OCI-LY7 (cell line): ENCODE measurements at regions not wholly inside any gene's neighbourhood (a gene's known extent, or its start where the extent isn't known, plus 50 kb on each side); places are given as distances from the start of the nearest gene placed in this dataset.

Source experiments
- BruUV-seq: library from RNA; stranded (reverse); fragments of 400-500 nt; replicated peaks from 2 replicates; lab custom pipeline; 2021; lab: Mats Ljungman, UMichigan
- CTCF ChIA-PET: fragments of 300-600 bp; sonication (Branson Sonifier 250); formaldehyde crosslinking; loops from one replicate; lab custom pipeline; 2022; ENCODE audit warnings: antibody characterized with exemption; ENCODE audit not compliant: unreplicated experiment; lab: Charles Lee
- POLR2A ChIA-PET: fragments of 300-600 bp; sonication (Branson Sonifier 250); formaldehyde crosslinking; loops from one replicate; lab custom pipeline; 2022; ENCODE audit warnings: antibody characterized with exemption; lab: Charles Lee
- DNase-seq: peaks from one replicate; pipeline ENCODE4 v3.0.0-alpha.2; 2015; ENCODE audit warnings: low spot score
- H2AFZ ChIP-seq: fragments of 200-600 bp; sonication (generic), shearing (Covaris generic); 2 replicates; pipeline ENCODE4 v1.6.1; 2014; ENCODE audit warnings: mild to moderate bottlenecking, antibody characterized with exemption, low read length, moderate library complexity
- H3K27ac ChIP-seq: fragments of 200-600 bp; sonication (generic); 2 replicates; pipeline ENCODE4 v1.5.1; 2014; ENCODE audit warnings: mixed run types, low read depth, mild to moderate bottlenecking, moderate library complexity, low read length, inconsistent platforms; ENCODE audit not compliant: poor library complexity, severe bottlenecking
- H3K36me3 ChIP-seq: fragments of 200-600 bp; sonication (generic); 2 replicates; pipeline ENCODE4 v1.6.1; 2014; ENCODE audit warnings: mild to moderate bottlenecking, antibody characterized with exemption, low read length, moderate library complexity, mixed read lengths; ENCODE audit not compliant: insufficient read depth
- H3K4me1 ChIP-seq: fragments of 200-600 bp; sonication (generic); 2 replicates; pipeline ENCODE4 v1.5.1; 2014; ENCODE audit warnings: mild to moderate bottlenecking, low read length; ENCODE audit not compliant: insufficient read depth, poor library complexity, severe bottlenecking
- H3K4me2 ChIP-seq: fragments of 200-600 bp; sonication (generic); 2 replicates; pipeline ENCODE4 v1.6.1; 2014; ENCODE audit warnings: mild to moderate bottlenecking, low read length
- H3K4me3 ChIP-seq: fragments of 200-600 bp; sonication (generic); 2 replicates; pipeline ENCODE4 v1.5.1; 2014; ENCODE audit warnings: mild to moderate bottlenecking, low read depth, low read length; ENCODE audit not compliant: poor library complexity, severe bottlenecking
- H3K79me2 ChIP-seq: fragments of 200-600 bp; sonication (generic); 2 replicates; pipeline ENCODE4 v1.6.1; 2016; ENCODE audit warnings: low read depth, mild to moderate bottlenecking, low read length, moderate library complexity, mixed read lengths; ENCODE audit not compliant: insufficient read depth
- H3K9me2 ChIP-seq: fragments of 200-600 bp; sonication (generic); 2 replicates; pipeline ENCODE4 v1.6.1; 2016; ENCODE audit warnings: mild to moderate bottlenecking, low read length, mixed read lengths; ENCODE audit not compliant: insufficient read depth
- H3K9me3 ChIP-seq: fragments of 200-600 bp; sonication (generic); 2 replicates; pipeline ENCODE4 v1.6.1; 2014; ENCODE audit warnings: mild to moderate bottlenecking, mixed run types, low read length, mixed read lengths
- H4K20me1 ChIP-seq: fragments of 200-600 bp; sonication (generic); 2 replicates; pipeline ENCODE4 v1.6.1; 2014; ENCODE audit warnings: mild to moderate bottlenecking, antibody characterized with exemption, low read length, moderate library complexity, mixed read lengths; ENCODE audit not compliant: insufficient read depth
- CTCF ChIP-seq: fragments of 200-600 bp; sonication (generic); conservative IDR thresholded peaks from 2 replicates; pipeline ENCODE4 v1.5.1; 2014; ENCODE audit warnings: mild to moderate bottlenecking, antibody characterized with exemption, low read length, moderate library complexity, mixed read lengths
- EZH2phosphoT487 ChIP-seq: fragments of 200-600 bp; sonication (generic); IDR thresholded peaks from 2 replicates; pipeline ENCODE4 v1.6.1; 2018; ENCODE audit warnings: low read depth, borderline replicate concordance, mild to moderate bottlenecking, mixed run types, antibody characterized with exemption, low read length, moderate library complexity, mixed read lengths
- intact Hi-C: fragments of 100-400 bp; cut with micrococcal nuclease; formaldehyde crosslinking; loops from one replicate; pipeline ENCODE4 v1.10.0; 2022; ENCODE audit not compliant: unreplicated experiment

- Histone ChIP-seq H3K9me2 (no peaks in the 10 kb centered on the region), H3K9me3 (no peaks in the 10 kb centered on the region), H4K20me1 (no peaks in the 10 kb centered on the region), H3K4me3 (no peak overlapping the region), H3K4me1 (no peaks in the 10 kb centered on the region), H3K79me2 (no peaks in the 10 kb centered on the region), H3K36me3 (no peaks in the 10 kb centered on the region), H2AFZ (no peak overlapping the region), H3K4me2 (no peak overlapping the region), H3K27ac (no peak overlapping the region)
- DNase-seq: no peak
- intact Hi-C loops: no loop called here
- POLR2A ChIA-PET: no interaction called here
- CTCF ChIA-PET: no interaction called here
- no TSS peak for BruUV-seq
- TF ChIP-seq EZH2phosphoT487 (no peak), CTCF (no peak)
Measured at GRCh38 chr13:79904581-79904980, 423.6 kb downstream of the NDFIP2 start.

GRCh38 chr13:79901336-79901735 lies 420.4 kb downstream of the NDFIP2 start:
- no peak for DNase-seq
- Histone ChIP-seq H3K27ac (no peak overlapping the region), H4K20me1 (no peaks in the 10 kb centered on the region), H3K4me3 (no peak overlapping the region), H3K4me1 (no peaks in the 10 kb centered on the region), H3K9me3 (no peaks in the 10 kb centered on the region), H3K79me2 (no peaks in the 10 kb centered on the region), H3K9me2 (no peaks in the 10 kb centered on the region), H2AFZ (no peak overlapping the region), H3K36me3 (no peaks in the 10 kb centered on the region), H3K4me2 (no peak overlapping the region)
- TF ChIP-seq CTCF (no peak), EZH2phosphoT487 (no peak)
- CTCF ChIA-PET: no interaction called here
- BruUV-seq: no TSS peak
- POLR2A ChIA-PET: no interaction called here
- intact Hi-C loops: no loop called here

- ChIA-PET CTCF (no interaction called here), POLR2A (no interaction called here)
- H4K20me1 ChIP-seq: no peaks in the 10 kb centered on the region
- H3K4me1 ChIP-seq: no peaks in the 10 kb centered on the region
- H3K79me2 ChIP-seq: no peaks in the 10 kb centered on the region
- no peaks in the 10 kb centered on the region for H3K9me2 ChIP-seq
- H3K4me2 ChIP-seq: no peak overlapping the region
- BruUV-seq: no TSS peak
- no peak overlapping the region for H3K4me3 ChIP-seq
- no peak overlapping the region for H3K27ac ChIP-seq
- H3K36me3 ChIP-seq: no peaks in the 10 kb centered on the region
- DNase-seq: no peak
- no peak overlapping the region for H2AFZ ChIP-seq
- TF ChIP-seq EZH2phosphoT487 (no peak), CTCF (no peak)
- no peaks in the 10 kb centered on the region for H3K9me3 ChIP-seq
- intact Hi-C loops: no loop called here
Measured at GRCh38 chr13:79900356-79900755, 419.4 kb downstream of the NDFIP2 start.
